ENCODE measurements at regions not wholly inside any gene's neighbourhood (a gene's known extent, or its start where the extent isn't known, plus 50 kb on each side); places are given as distances from the start of the nearest gene placed in this dataset.
"Not testable (repeated sequence)": the region's sequence is repeated elsewhere in the genome, so short reads cannot be mapped to it uniquely, and the experiment has no call there.

- H3K4me2 ChIP-seq (ENCODE audit: insufficient read depth, low read length); BruUV-seq (replicated peaks); H2AFZ ChIP-seq (ENCODE audit: low read depth, low read length); H3K4me1 ChIP-seq (ENCODE audit: control insufficient read depth, extremely low read depth, insufficient read depth, low read length); H3K36me3 ChIP-seq (ENCODE audit: control insufficient read depth in 2 of 2, extremely low read depth in 1 of 2, insufficient read depth in 2 of 2, low read length in 2 of 2); H3K9me3 ChIP-seq (replicated peaks; ENCODE audit: control insufficient read depth, insufficient read depth, low read length); intact Hi-C loops (cut with micrococcal nuclease); dilution Hi-C loops (cut with MboI; ENCODE audit: extremely low pct_ligation_motif_present, low sequenced_read_pairs); H3K27me3 ChIP-seq (ENCODE audit: control insufficient read depth in 2 of 2, insufficient read depth in 2 of 2, low read length in 2 of 2); H3K27ac ChIP-seq (ENCODE audit: insufficient read depth, low read depth, low read length); FAIRE-seq; POLR2A ChIA-PET; H3K79me2 ChIP-seq (ENCODE audit: control insufficient read depth, insufficient read depth, low read length); DNase-seq (ENCODE audit: low read depth, low spot score); H3K4me3 ChIP-seq (replicated peaks in 1 of 3; ENCODE audit: insufficient read depth in 1 of 3, low read depth in 1 of 3, low read length in 3 of 3); H3K9me1 ChIP-seq (replicated peaks; ENCODE audit: control insufficient read depth, extremely low read depth, insufficient read depth, low read length); H3K9ac ChIP-seq (replicated peaks; ENCODE audit: extremely low read depth, insufficient read depth, low read length); H4K20me1 ChIP-seq (replicated peaks; ENCODE audit: control insufficient read depth, extremely low read depth, insufficient read depth, low read length); CTCF ChIA-PET: not testable (repeated sequence)
These were observed 94.8 kb upstream of the KDM7A start for GRCh38 chr7:140271643-140271968.

- Histone ChIP-seq H3K9me3 (replicated peaks; ENCODE audit: control insufficient read depth, insufficient read depth, low read length) (no peaks in the 10 kb centered on the region), H3K27me3 (ENCODE audit: control insufficient read depth in 2 of 2, insufficient read depth in 2 of 2, low read length in 2 of 2) (no peaks in the 10 kb centered on the region), H3K9ac (replicated peaks; ENCODE audit: extremely low read depth, insufficient read depth, low read length) (no peak overlapping the region), H3K79me2 (ENCODE audit: control insufficient read depth, insufficient read depth, low read length) (no peaks in the 10 kb centered on the region), H3K4me1 (ENCODE audit: control insufficient read depth, extremely low read depth, insufficient read depth, low read length) (no peaks in the 10 kb centered on the region), H3K36me3 (ENCODE audit: control insufficient read depth in 2 of 2, extremely low read depth in 1 of 2, insufficient read depth in 2 of 2, low read length in 2 of 2) (no peaks in the 10 kb centered on the region), H4K20me1 (replicated peaks; ENCODE audit: control insufficient read depth, extremely low read depth, insufficient read depth, low read length) (no peaks in the 10 kb centered on the region), H3K4me3 (replicated peaks in 1 of 3; ENCODE audit: insufficient read depth in 1 of 3, low read depth in 1 of 3, low read length in 3 of 3) (no peak overlapping the region), H3K9me1 (replicated peaks; ENCODE audit: control insufficient read depth, extremely low read depth, insufficient read depth, low read length) (no peaks in the 10 kb centered on the region), H2AFZ (ENCODE audit: low read depth, low read length) (no peak overlapping the region), H3K27ac (ENCODE audit: insufficient read depth, low read depth, low read length) (no peak overlapping the region), H3K4me2 (ENCODE audit: insufficient read depth, low read length) (no peak overlapping the region)
- ChIA-PET POLR2A (no interaction called here), CTCF (no interaction called here)
- no peak for DNase-seq (ENCODE audit: low read depth, low spot score)
- no TSS peak for BruUV-seq (replicated peaks)
- FAIRE-seq = no peak
- dilution Hi-C loops (cut with MboI; ENCODE audit: extremely low pct_ligation_motif_present, low sequenced_read_pairs) (no loop called here), intact Hi-C loops (cut with micrococcal nuclease) (no loop called here)
- no peak for TF ChIP-seq MYC (IDR thresholded peaks at IDR 0.05; ENCODE audit: low read depth, low read length)
- TF ChIP-seq POLR2AphosphoS5 (IDR thresholded peaks at IDR 0.05; ENCODE audit: insufficient read depth, low read depth, low read length) = no peak
- TF ChIP-seq EZH2 (IDR thresholded peaks at IDR 0.05; ENCODE audit: borderline replicate concordance, low read depth, low read length, severe bottlenecking) = no peak
- TF ChIP-seq CTCF (IDR thresholded peaks at IDR 0.05; ENCODE audit: extremely low read depth in 1 of 2, insufficient read depth in 1 of 2, low read depth in 1 of 2, low read length in 2 of 2) = no peak
These were observed 92.3 kb upstream of the KDM7A start for GRCh38 chr7:140269004-140269638.
